GM19463 (cell line): ENCODE measurements at regions not wholly inside any gene's neighbourhood (a gene's known extent, or its start where the extent isn't known, plus 50 kb on each side); places are given as distances from the start of the nearest gene placed in this dataset.
A peak's percentile ranks its signal among the peaks of the same experiment; 100 is the strongest.
"Not testable (repeated sequence)": the region's sequence is repeated elsewhere in the genome, so short reads cannot be mapped to it uniquely, and the experiment has no call there.

Source experiments
- ATAC-seq: cut with Tn5 transposase; IDR thresholded peaks from one replicate; pipeline ENCODE4 v1.9.1; 2021; ENCODE audit warnings: mild to moderate bottlenecking, moderate library complexity; ENCODE audit not compliant: unreplicated experiment

- ATAC-seq: peak; percentile 27
These were observed 108.2 kb downstream of the SPATA31A1 start for GRCh38 chr9:39463696-39464095.

- peak; percentile 96 for ATAC-seq
These were observed 108.8 kb downstream of the SPATA31A1 start for GRCh38 chr9:39464122-39464777.

GRCh38 chr9:39474499-39474898, 119.0 kb downstream of the SPATA31A1 start:
- ATAC-seq: peak; percentile 94

- not testable (repeated sequence) for ATAC-seq
These were observed 127.6 kb downstream of the SPATA31A1 start for GRCh38 chr9:39483073-39483472.

- not testable (repeated sequence) for ATAC-seq
These were observed 128.4 kb downstream of the SPATA31A1 start for GRCh38 chr9:39483880-39484279.

DNA sequence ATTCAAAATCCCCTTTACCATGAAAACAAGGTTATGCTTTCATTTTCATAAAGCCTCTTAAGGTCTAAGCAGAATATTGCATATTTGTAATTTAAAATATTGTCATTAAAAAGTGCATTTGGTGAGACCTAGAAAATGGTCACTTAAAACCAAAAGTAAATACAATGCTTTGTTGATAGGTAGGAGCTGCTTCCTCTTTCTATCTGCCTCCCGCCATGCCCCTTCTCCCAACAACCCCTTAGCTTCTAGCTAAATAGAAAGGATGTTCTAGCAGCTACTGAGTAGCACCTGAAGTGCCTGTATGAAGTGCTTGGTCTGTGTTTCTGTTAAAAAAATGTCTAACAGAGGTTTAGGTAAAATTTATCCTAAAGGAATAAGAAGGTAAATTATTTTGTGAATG, 128.8 kb downstream of the SPATA31A1 start:
- ATAC-seq: not testable (repeated sequence)

- not testable (repeated sequence) for ATAC-seq
These were observed 132.0 kb downstream of the SPATA31A1 start for GRCh38 chr9:39487477-39487876.

GRCh38 chr9:39496248-39496647, 140.8 kb downstream of the SPATA31A1 start:
- not testable (repeated sequence) for ATAC-seq

GRCh38 chr9:39503178-39503577, 147.7 kb downstream of the SPATA31A1 start:
- ATAC-seq: not testable (repeated sequence)

DNA sequence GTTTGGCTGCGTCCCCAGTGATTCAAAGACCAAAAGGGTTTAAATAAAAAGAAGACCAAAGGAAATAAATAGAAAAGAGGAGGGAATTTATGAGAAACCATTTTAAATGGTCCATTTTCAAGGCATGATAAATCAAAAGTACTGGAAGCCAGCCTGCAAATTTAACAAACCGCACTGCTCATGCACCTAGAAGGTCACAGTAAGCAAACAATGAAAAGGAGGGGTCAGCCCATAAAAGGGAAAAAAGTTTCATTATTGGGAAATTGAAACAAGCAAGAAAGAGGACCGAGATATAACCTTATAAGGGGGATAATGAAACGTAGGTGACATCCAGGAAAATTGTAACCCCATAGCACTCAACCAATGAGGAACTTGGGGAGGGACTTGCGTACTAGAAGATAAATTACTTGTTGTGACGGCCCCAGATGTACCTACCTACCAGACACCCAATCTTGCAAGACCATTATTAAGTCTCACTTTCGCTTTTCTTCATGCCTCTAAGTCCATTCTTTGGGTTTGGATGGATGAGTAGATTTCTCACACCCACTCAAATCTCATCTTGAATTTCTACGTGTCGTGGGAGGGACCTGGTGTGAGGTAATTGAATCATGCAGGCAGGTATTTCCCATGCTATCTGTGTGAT, 172.0 kb downstream of the SPATA31A1 start:
- ATAC-seq: not testable (repeated sequence)

- not testable (repeated sequence) for ATAC-seq
These were observed 177.1 kb downstream of the SPATA31A1 start for GRCh38 chr9:39532597-39532996.

- ATAC-seq: not testable (repeated sequence)
These were observed 177.7 kb downstream of the SPATA31A1 start for GRCh38 chr9:39533001-39533762.

GRCh38 chr9:39533763-39534548, 178.5 kb downstream of the SPATA31A1 start:
- ATAC-seq: not testable (repeated sequence)

DNA sequence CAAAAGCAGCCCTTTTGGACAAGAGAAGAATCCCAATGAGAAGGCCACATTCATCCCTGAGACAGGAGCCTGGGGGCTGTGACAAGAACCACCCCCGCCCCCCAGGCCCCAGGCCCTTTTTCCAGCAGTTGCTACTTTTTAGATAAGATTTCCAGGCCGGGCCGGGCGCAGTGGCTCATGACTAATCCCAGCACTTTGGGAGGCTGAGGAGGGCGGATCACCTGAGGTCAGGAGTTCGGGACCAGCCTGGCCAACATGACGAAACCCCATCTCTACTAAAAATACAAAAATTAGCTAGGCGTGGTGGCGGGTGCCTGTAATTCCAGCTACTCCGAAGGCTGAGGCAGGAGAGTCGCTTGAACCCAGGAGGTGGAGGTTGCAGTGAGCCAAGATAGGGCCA, 179.4 kb downstream of the SPATA31A1 start:
- not testable (repeated sequence) for ATAC-seq

DNA sequence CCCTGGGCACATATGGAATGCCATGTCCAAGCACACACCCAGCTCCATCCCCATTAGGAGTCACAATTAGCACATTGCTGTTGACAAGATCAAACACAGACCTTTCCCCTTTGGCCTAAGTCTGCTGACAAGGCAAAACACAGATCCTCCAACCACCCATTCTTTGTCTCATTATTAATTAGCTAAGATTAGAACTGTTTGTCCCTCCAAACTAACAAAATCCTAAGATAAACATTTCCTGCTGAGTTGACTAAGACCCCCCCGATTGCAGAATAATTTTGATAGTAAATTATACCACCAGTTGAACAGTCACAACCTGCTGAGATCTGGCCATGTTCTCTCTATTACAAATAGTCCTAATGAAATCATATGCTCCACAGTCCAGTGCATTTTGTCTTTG, 186.7 kb downstream of the SPATA31A1 start:
- not testable (repeated sequence) for ATAC-seq

DNA sequence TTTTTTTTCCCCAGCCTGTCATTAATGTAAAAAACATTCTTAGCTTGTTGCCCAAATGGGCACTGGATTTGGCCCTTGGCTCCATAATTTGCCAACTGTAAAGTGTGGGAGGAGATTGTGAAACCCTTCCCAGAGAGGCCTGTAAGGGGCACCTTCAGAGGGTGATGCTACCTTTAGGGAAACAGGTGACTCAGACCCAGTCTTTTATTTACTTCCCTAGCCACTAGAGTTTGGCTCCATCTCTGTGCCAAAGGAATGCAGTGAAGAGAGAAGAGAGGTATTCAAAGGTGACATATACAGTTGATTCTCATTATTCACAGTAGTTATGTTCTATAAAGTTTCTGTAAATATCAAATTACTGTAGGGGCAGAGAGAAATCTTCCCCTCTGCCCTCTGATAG, 189.6 kb downstream of the SPATA31A1 start:
- not testable (repeated sequence) for ATAC-seq

GRCh38 chr9:39550573-39550972, 195.1 kb downstream of the SPATA31A1 start:
- not testable (repeated sequence) for ATAC-seq

GRCh38 chr9:39551544-39551943, 196.1 kb downstream of the SPATA31A1 start:
- not testable (repeated sequence) for ATAC-seq

GRCh38 chr9:39552242-39552881, 196.9 kb downstream of the SPATA31A1 start:
- ATAC-seq: not testable (repeated sequence)

DNA sequence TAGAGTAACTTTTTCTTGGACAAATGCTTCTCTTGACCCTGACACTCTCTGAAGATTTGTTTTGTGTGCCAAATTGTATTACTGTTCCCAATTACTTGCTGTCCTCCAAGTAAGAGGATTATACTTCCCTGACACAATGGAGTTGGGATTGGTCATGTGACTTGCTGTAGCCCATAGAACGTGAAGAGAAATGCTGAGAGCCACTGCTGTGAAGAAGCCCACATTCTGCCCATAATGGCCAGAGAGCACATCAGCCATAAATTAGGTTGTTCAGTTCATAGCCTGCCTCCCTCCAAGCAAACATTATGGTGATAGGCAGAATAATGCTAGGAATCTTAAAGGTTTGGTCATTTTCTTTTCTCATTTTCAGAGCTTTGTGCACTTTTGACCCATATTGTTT, 198.9 kb downstream of the SPATA31A1 start:
- not testable (repeated sequence) for ATAC-seq
